Lung (tissue), 11 donors: ENCODE measurements at regions not wholly inside any gene's neighbourhood (a gene's known extent, or its start where the extent isn't known, plus 50 kb on each side); places are given as distances from the start of the nearest gene placed in this dataset.

Experiments used
- ATAC-seq: fragments of 200-7000 bp; cut with Tn5 transposase; one replicate; pipeline ENCODE4 v1.9.1; 2020; ENCODE audit warnings: moderate number of reproducible peaks; ENCODE audit not compliant: insufficient read depth, low FRiP score
- DNase-seq, 3 donors: peaks; one replicate each; pipeline ENCODE4 v3.0.0-alpha.2; 2013 to 2017
- H3K27ac ChIP-seq, 2 donors: one replicate each; pipeline ENCODE4 v1.5.1; 2013; ENCODE audit warnings: mild to moderate bottlenecking in 2 of 2, moderate library complexity in 2 of 2, control low read depth in 1 of 2, inconsistent platforms in 1 of 2, low read depth in 1 of 2, low read length in 1 of 2
- H3K27me3 ChIP-seq, 3 donors: one replicate each; pipeline ENCODE4 v1.5.1; 2013; ENCODE audit warnings: low read length in 2 of 3; ENCODE audit not compliant: control insufficient read depth in 3 of 3, insufficient read depth in 3 of 3
- H3K36me3 ChIP-seq, 4 donors: one replicate each; pipeline ENCODE4 v1.5.1; 2013; ENCODE audit warnings: low read length in 4 of 4, mild to moderate bottlenecking in 1 of 4, moderate library complexity in 1 of 4; ENCODE audit not compliant: control insufficient read depth in 4 of 4, insufficient read depth in 4 of 4
- H3K4me1 ChIP-seq, 5 donors: one replicate each; pipeline ENCODE4 v1.5.1; 2013; ENCODE audit warnings: low read length in 5 of 5, mild to moderate bottlenecking in 2 of 5, moderate library complexity in 1 of 5; ENCODE audit not compliant: control insufficient read depth in 5 of 5, insufficient read depth in 5 of 5
- H3K4me3 ChIP-seq: one replicate; pipeline ENCODE4 v1.5.1; 2013; ENCODE audit warnings: mild to moderate bottlenecking, control low read depth, moderate library complexity
- H3K9ac ChIP-seq, 2 donors: one replicate each; pipeline ENCODE4 v1.5.1; 2013; ENCODE audit warnings: low read length in 2 of 2, control low read depth in 1 of 2; ENCODE audit not compliant: insufficient read depth in 1 of 2
- H3K9me3 ChIP-seq, 4 donors: one replicate each; pipeline ENCODE4 v1.5.1; 2013; ENCODE audit warnings: low read length in 3 of 4, mild to moderate bottlenecking in 1 of 4, moderate library complexity in 1 of 4; ENCODE audit not compliant: control insufficient read depth in 4 of 4, insufficient read depth in 3 of 4
- WGBS, 2 donors: extraction: QIAGEN DNeasy Blood & Tissue Kit; methylation state at CpG; one replicate each; pipeline ENCODE4 v1.1.7; 2013; 5-methylcytosine and 5-hydroxymethylcytosine counted together
- TF ChIP-seq, protein P1 (sequence below): IDR thresholded peaks from 2 replicates; pipeline ENCODE4 v1.5.1; 2012; ENCODE audit warnings: mild to moderate bottlenecking; ENCODE audit errors: control extremely low read depth, extremely low read depth
- donor health status: control.
- donor health status: control.
- donor health status: Bipolar disorder and iron deficiency.
- donor health status: healthy.
- donor health status: DM: yes; HTN: yes; CAD: no.

DNA sequence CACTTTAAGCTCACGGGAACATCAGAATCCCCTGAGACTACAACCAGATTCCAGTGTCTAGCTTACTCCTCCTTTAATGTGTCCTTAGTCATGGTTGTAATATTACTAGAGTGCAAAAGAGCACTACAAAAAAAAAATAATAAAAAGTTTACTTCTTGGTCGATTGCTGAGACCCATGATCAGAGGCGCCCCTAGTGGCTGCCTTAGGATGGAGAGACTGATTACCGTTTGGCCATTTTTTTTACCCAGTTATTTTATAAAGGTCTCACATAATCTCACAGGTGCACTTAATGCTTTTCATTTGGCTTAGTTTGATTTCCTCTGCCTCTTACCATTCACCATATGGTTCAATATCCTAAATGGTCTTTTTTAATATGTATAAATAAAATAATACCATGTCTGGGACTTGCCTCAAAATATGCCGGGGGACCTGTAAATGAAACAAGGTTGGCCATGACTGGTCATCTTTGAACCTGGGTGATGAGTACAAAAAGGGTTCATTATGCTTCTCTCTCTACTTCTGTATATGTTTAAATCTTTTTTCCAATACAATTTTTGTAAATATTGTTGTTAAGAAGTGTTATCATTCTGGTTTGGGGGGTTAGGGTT is 331.5 kb upstream of the NFE2L3 start:
- H3K9me3 ChIP-seq, result no peaks in the 10 kb centered on the region
- H3K4me3 ChIP-seq, result no peak overlapping the region
- 73 to 90% methylated on average over 5 of the region's 5 CpGs for WGBS, 2 donors
- H3K36me3 ChIP-seq, result no peaks in the 10 kb centered on the region
- peaks cover 0 to 2% (median 0%) of the 10 kb centered on the region in 5 donors for H3K4me1 ChIP-seq
- no peak for ATAC-seq
- no peak overlapping the region for H3K27ac ChIP-seq
- DNase-seq, result no peak
- H3K27me3 ChIP-seq, result no peaks in the 10 kb centered on the region
- no peak overlapping the region for H3K9ac ChIP-seq
- TF ChIP-seq, protein P1, sequence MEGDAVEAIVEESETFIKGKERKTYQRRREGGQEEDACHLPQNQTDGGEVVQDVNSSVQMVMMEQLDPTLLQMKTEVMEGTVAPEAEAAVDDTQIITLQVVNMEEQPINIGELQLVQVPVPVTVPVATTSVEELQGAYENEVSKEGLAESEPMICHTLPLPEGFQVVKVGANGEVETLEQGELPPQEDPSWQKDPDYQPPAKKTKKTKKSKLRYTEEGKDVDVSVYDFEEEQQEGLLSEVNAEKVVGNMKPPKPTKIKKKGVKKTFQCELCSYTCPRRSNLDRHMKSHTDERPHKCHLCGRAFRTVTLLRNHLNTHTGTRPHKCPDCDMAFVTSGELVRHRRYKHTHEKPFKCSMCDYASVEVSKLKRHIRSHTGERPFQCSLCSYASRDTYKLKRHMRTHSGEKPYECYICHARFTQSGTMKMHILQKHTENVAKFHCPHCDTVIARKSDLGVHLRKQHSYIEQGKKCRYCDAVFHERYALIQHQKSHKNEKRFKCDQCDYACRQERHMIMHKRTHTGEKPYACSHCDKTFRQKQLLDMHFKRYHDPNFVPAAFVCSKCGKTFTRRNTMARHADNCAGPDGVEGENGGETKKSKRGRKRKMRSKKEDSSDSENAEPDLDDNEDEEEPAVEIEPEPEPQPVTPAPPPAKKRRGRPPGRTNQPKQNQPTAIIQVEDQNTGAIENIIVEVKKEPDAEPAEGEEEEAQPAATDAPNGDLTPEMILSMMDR, result no peak

GRCh38 chr7:25821225-25821624 is 330.8 kb upstream of the NFE2L3 start:
- WGBS, 2 donors, result 90 to 92% methylated on average over 3 of the region's 3 CpGs
- no peaks in the 10 kb centered on the region for H3K27me3 ChIP-seq
- no peak for DNase-seq
- no peak overlapping the region for H3K9ac ChIP-seq
- no peak overlapping the region for H3K4me3 ChIP-seq
- no peaks in the 10 kb centered on the region for H3K9me3 ChIP-seq
- no peak overlapping the region for H3K27ac ChIP-seq
- ATAC-seq, result no peak
- H3K4me1 ChIP-seq, result peaks cover 0 to 2% (median 0%) of the 10 kb centered on the region in 5 donors
- H3K36me3 ChIP-seq, result no peaks in the 10 kb centered on the region
- TF ChIP-seq, protein P1, result no peak

DNA sequence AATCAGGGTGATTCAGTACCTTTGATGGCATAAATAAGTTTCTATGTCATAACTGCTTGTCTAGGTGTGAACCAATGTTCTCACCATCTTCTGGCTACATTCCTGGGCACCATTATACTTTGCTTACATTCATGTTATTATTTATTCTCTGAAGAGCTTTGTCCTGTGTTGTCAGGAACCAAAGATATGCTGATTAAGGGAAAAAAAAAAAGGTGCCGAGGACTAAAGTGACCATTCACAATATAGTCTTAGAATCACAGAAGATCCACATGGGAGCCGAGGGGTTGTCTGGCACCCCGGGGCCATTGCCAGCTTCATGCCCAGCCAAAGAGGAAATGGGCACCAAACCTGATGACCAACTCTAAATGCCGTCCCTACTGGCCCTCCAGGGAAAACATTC is 329.2 kb upstream of the NFE2L3 start:
- H3K27me3 ChIP-seq, result no peaks in the 10 kb centered on the region
- DNase-seq (no peak), ATAC-seq (no peak)
- H3K4me3 ChIP-seq, result no peak overlapping the region
- TF ChIP-seq, protein P1, result no peak
- H3K4me1 ChIP-seq, result peaks cover 0 to 2% (median 0%) of the 10 kb centered on the region in 5 donors
- WGBS, 2 donors, result 92 to 93% methylated on average over 4 of the region's 4 CpGs
- no peak overlapping the region for H3K27ac ChIP-seq
- no peak overlapping the region for H3K9ac ChIP-seq
- H3K9me3 ChIP-seq, result no peaks in the 10 kb centered on the region
- H3K36me3 ChIP-seq, result no peaks in the 10 kb centered on the region

- Histone ChIP-seq H3K9me3 (no peaks in the 10 kb centered on the region), H3K27me3 (no peaks in the 10 kb centered on the region), H3K4me3 (no peak overlapping the region), H3K27ac (no peak overlapping the region), H3K9ac (no peak overlapping the region), H3K4me1 (peaks cover 0 to 2% (median 0%) of the 10 kb centered on the region in 5 donors), H3K36me3 (no peaks in the 10 kb centered on the region)
- TF ChIP-seq, protein P1, result no peak
- ATAC-seq (no peak), DNase-seq (no peak)
Observed at GRCh38 chr7:25823571-25823970, 328.4 kb upstream of the NFE2L3 start.
